ENCODE measurements at regions not wholly inside any gene's neighbourhood (a gene's known extent, or its start where the extent isn't known, plus 50 kb on each side); places are given as distances from the start of the nearest gene placed in this dataset.

- TF ChIP-seq ZFP1 (CRISPR knock-in tag; IDR thresholded peaks at IDR 0.05) (no peak), POLR2AphosphoS5 (IDR thresholded peaks at IDR 0.05; ENCODE audit: low read depth, low read length) (no peak), E2F1 (CRISPR knock-in tag; IDR thresholded peaks at IDR 0.05) (no peak), YEATS4 (CRISPR knock-in tag; IDR thresholded peaks at IDR 0.05; ENCODE audit: borderline replicate concordance) (no peak), REST (IDR thresholded peaks at IDR 0.05; ENCODE audit: borderline replicate concordance in 1 of 2, low read depth in 1 of 2, low read length in 2 of 2) (no peak), AFF4 (CRISPR knock-in tag; IDR thresholded peaks at IDR 0.05) (no peak), MTA3 (CRISPR knock-in tag; IDR thresholded peaks at IDR 0.05) (no peak), ZNF788 (CRISPR knock-in tag; IDR thresholded peaks at IDR 0.05; ENCODE audit: borderline replicate concordance) (no peak)
These were observed 289.8 kb upstream of the RTL1 start for GRCh38 chr14:101193106-101193844.
